ENCODE measurements at regions not wholly inside any gene's neighbourhood (a gene's known extent, or its start where the extent isn't known, plus 50 kb on each side); places are given as distances from the start of the nearest gene placed in this dataset.
"Not testable (repeated sequence)": the region's sequence is repeated elsewhere in the genome, so short reads cannot be mapped to it uniquely, and the experiment has no call there.

DNA sequence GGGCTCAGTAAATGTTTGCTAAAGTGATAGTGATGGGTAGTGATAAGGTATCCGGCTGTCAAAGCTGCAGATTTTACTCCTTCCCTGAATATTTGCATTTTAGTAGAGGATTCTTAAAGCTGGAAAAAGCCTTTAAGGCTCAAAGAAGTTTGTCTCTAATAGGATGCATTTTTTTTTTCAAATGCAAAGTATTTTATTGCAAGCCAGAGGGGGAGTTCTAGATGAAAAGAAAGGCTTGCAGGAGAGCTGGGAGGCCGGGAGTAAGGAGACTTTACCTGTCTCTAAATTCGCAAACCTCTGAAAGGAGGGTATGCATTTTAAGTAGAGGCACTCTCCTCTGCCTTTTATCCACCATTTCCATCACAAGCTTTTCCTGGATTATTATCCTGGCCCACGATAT, 100.7 kb upstream of the FNDC3A start:
- no peaks in the 10 kb centered on the region for H3K4me1 ChIP-seq

DNA sequence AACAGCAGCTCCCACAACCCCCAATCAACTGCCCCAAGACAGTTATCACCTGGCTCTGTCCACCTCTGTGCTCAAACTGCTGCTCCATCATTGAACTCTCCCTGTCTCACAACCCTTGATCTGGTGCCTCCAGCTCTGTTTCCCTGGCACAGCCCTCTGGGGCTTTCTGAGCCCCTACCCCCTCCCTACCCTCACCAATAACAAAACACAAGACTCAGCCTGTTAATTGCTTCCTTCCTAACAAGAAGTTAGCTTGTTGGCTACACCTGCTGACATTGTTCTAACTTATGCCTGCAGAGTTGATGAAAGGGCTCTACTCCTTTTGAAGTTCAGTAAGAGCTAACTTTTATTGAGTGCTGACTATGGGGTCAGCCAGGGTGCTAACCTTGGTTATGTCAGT, 99.4 kb upstream of the FNDC3A start:
- no peaks in the 10 kb centered on the region for H3K4me1 ChIP-seq
- H3K36me3 ChIP-seq = no peaks in the 10 kb centered on the region
- DNase-seq = no peak
- no peak overlapping the region for H3K27ac ChIP-seq
- no peak overlapping the region for H3K9ac ChIP-seq (ENCODE audit: low read depth in 2 of 2, low read length in 2 of 2)
- TF ChIP-seq, protein P1, sequence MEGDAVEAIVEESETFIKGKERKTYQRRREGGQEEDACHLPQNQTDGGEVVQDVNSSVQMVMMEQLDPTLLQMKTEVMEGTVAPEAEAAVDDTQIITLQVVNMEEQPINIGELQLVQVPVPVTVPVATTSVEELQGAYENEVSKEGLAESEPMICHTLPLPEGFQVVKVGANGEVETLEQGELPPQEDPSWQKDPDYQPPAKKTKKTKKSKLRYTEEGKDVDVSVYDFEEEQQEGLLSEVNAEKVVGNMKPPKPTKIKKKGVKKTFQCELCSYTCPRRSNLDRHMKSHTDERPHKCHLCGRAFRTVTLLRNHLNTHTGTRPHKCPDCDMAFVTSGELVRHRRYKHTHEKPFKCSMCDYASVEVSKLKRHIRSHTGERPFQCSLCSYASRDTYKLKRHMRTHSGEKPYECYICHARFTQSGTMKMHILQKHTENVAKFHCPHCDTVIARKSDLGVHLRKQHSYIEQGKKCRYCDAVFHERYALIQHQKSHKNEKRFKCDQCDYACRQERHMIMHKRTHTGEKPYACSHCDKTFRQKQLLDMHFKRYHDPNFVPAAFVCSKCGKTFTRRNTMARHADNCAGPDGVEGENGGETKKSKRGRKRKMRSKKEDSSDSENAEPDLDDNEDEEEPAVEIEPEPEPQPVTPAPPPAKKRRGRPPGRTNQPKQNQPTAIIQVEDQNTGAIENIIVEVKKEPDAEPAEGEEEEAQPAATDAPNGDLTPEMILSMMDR (IDR thresholded peaks at IDR 0.05) = no peak
- no peak overlapping the region for H3K4me3 ChIP-seq
- H3K9me3 ChIP-seq = no peaks in the 10 kb centered on the region
- no peaks in the 10 kb centered on the region for H3K27me3 ChIP-seq
- intact Hi-C loops (cut with DNase I) = no loop called here

More for the DNA sequence above, 100.7 kb upstream of the FNDC3A start:
- H3K27ac ChIP-seq = no peak overlapping the region
- TF ChIP-seq, protein P1 (IDR thresholded peaks at IDR 0.05) = no peak
- H3K27me3 ChIP-seq = no peaks in the 10 kb centered on the region
- H3K4me3 ChIP-seq = no peak overlapping the region
- no peaks in the 10 kb centered on the region for H3K9me3 ChIP-seq
- intact Hi-C loops (cut with DNase I) = no loop called here
- H3K9ac ChIP-seq (ENCODE audit: low read depth in 2 of 2, low read length in 2 of 2) = no peak overlapping the region
- DNase-seq = no peak
- H3K36me3 ChIP-seq = no peaks in the 10 kb centered on the region

DNA sequence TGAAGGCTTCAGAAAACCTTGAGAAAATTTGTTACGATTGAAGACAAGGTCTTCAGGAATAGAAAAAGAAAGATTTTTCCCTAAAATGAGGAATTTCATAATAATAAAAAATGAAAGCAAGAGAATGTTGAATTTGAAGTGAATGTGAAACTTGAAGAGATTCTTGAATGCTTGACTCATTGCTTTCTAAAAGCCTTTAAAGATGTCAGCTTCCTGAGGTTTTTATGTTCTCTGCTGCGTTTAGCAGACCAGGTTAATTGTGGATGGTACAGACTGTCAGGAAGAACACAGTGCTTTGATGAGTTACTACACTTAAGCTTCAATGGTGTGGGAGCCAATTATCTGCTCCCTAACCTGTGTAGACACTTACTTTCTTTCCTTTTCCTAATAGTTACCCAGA, 96.3 kb upstream of the FNDC3A start:
- DNase-seq = no peak
- no peaks in the 10 kb centered on the region for H3K9me3 ChIP-seq
- intact Hi-C loops (cut with DNase I) = no loop called here
- H3K4me3 ChIP-seq = no peak overlapping the region
- no peak overlapping the region for H3K27ac ChIP-seq
- no peaks in the 10 kb centered on the region for H3K4me1 ChIP-seq
- TF ChIP-seq, protein P1 (IDR thresholded peaks at IDR 0.05) = no peak
- no peaks in the 10 kb centered on the region for H3K27me3 ChIP-seq
- H3K36me3 ChIP-seq = no peaks in the 10 kb centered on the region
- H3K9ac ChIP-seq (ENCODE audit: low read depth in 2 of 2, low read length in 2 of 2) = no peak overlapping the region

DNA sequence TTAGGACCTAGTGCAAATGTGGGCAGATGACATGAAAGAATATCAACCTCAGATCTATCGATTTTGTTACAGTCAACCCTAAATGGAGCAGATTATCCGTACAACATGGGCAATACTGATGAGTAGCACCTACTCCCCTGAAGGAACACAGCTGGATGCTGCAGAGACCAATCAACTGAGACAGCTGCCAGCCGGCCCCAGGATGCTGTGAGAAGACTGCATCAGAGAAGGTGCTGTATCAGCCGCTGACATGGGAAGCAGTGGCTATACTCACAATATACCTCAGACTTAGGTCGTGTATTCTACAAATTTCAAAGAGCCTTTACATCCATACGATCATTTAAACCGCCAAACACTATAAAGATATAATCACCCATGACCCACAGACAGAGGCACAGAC, 95.9 kb upstream of the FNDC3A start:
- H3K36me3 ChIP-seq = no peaks in the 10 kb centered on the region
- no peak overlapping the region for H3K27ac ChIP-seq
- intact Hi-C loops (cut with DNase I) = no loop called here
- no peaks in the 10 kb centered on the region for H3K9me3 ChIP-seq
- no peaks in the 10 kb centered on the region for H3K27me3 ChIP-seq
- H3K9ac ChIP-seq (ENCODE audit: low read depth in 2 of 2, low read length in 2 of 2) = no peak overlapping the region
- H3K4me3 ChIP-seq = no peak overlapping the region
- TF ChIP-seq, protein P1 (IDR thresholded peaks at IDR 0.05) = no peak
- H3K4me1 ChIP-seq = no peaks in the 10 kb centered on the region
- DNase-seq = no peak

DNA sequence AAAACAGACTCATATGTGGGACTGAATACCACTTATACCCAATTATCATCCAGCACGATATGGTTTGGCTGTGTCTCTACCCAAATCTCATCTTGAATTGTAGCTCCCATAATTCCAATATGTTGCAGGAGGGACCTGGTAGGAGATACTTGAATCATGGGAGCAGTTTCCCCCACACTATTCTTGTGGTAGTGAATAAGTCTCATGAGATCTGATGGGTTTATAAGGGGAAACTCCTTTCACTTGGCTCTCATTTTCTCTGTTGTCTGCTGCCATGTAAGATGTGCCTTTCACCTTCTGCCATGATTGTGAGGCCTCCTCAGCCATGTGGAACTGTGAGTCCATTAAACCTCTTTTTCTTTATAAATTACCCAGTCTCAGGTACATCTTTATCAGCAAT, 91.9 kb upstream of the FNDC3A start:
- H3K4me1 ChIP-seq; DNase-seq; H3K9me3 ChIP-seq; intact Hi-C loops (cut with DNase I); H3K9ac ChIP-seq (ENCODE audit: low read depth in 2 of 2, low read length in 2 of 2); H3K27ac ChIP-seq; H3K4me3 ChIP-seq; H3K36me3 ChIP-seq; H3K27me3 ChIP-seq: not testable (repeated sequence)

DNA sequence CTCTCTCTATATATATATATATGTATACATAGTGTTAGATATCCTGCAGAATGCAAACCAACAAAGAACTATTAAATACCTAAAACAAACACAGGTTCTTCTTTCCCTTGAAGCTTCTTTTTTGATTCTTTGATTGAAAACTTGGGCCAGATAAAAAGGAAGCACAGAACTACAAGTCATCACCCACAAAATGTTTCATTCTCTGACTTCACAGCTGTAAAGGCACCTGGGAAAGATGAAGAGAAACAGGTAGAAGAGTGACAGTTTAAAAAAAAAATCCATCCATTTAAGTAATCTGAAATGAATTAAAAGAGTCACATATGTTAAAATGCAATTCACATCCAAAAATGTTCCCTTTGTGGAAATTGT, 90.7 kb upstream of the FNDC3A start:
- Histone ChIP-seq H3K4me1 (no peaks in the 10 kb centered on the region), H3K4me3 (no peak overlapping the region), H3K27me3 (no peaks in the 10 kb centered on the region), H3K9me3 (no peaks in the 10 kb centered on the region), H3K36me3 (no peaks in the 10 kb centered on the region), H3K27ac (no peak overlapping the region), H3K9ac (ENCODE audit: low read depth in 2 of 2, low read length in 2 of 2) (no peak overlapping the region)
- TF ChIP-seq, protein P1 (IDR thresholded peaks at IDR 0.05) = no peak
- no peak for DNase-seq
- intact Hi-C loops (cut with DNase I) = no loop called here
